Breast epithelium (tissue), 4 donors: ENCODE measurements at regions not wholly inside any gene's neighbourhood (a gene's known extent, or its start where the extent isn't known, plus 50 kb on each side); places are given as distances from the start of the nearest gene placed in this dataset.

Experiments used
- DNase-seq, 2 donors: peaks; one replicate each; pipeline ENCODE4 v3.0.0-alpha.2; 2019; ENCODE audit warnings: low spot score in 2 of 2
- H3K27ac ChIP-seq, 2 donors: fragments of 200-600 bp; sonication (generic) in 1 of 2; one replicate each; pipeline ENCODE4 v1.5.1; 2016 to 2019; ENCODE audit warnings: mild to moderate bottlenecking in 1 of 2
- H3K27me3 ChIP-seq, 2 donors: fragments of 200-600 bp; sonication (generic) in 1 of 2; one replicate each; pipeline versions ENCODE4 v1.5.1 to v1.6.0; 2017 to 2019; ENCODE audit warnings: control low read depth in 1 of 2, mild to moderate bottlenecking in 1 of 2
- H3K36me3 ChIP-seq: fragments of 200-600 bp; one replicate; pipeline ENCODE4 v1.5.1; 2019
- H3K4me1 ChIP-seq, 2 donors: fragments of 200-600 bp; sonication (generic); one replicate each; pipeline ENCODE4 v1.5.1; 2016 to 2019; ENCODE audit warnings: control low read depth in 1 of 2
- H3K4me3 ChIP-seq, 3 donors: fragments of 200-600 bp; sonication (generic); 1 replicate in 2 of 3; 2 replicates in 1 of 3; pipeline ENCODE4 v1.5.1; 2016 to 2019; ENCODE audit warnings: mild to moderate bottlenecking in 3 of 3, moderate library complexity in 2 of 3
- H3K9me3 ChIP-seq, 2 donors: fragments of 200-600 bp; sonication (generic) in 1 of 2; one replicate each; pipeline ENCODE4 v1.5.1; 2016 to 2019; ENCODE audit warnings: control low read depth in 1 of 2
- CTCF ChIP-seq, 3 donors: fragments of 450-650 bp; IDR thresholded peaks; one replicate each; pipeline ENCODE4 v1.5.1; 2016 to 2017; ENCODE audit warnings: antibody characterized with exemption in 3 of 3, mild to moderate bottlenecking in 3 of 3, moderate library complexity in 3 of 3
- POLR2A ChIP-seq: fragments of 450-650 bp; IDR thresholded peaks from one replicate; pipeline ENCODE4 v1.6.1; 2016; ENCODE audit warnings: antibody characterized with exemption, mild to moderate bottlenecking, moderate library complexity
- POLR2AphosphoS5 ChIP-seq, 3 donors: sonication (generic); formaldehyde crosslinking; IDR thresholded peaks; one replicate each; pipeline ENCODE4 v1.6.1; 2017; ENCODE audit warnings: antibody characterized with exemption in 3 of 3
- intact Hi-C: fragments of 100-400 bp; cut with DNase I; formaldehyde crosslinking; loops from one replicate; pipeline ENCODE4 v1.15.1; 2023; ENCODE audit warnings: low total_unique reads

- Histone ChIP-seq H3K36me3 (no peaks in the 10 kb centered on the region), H3K27ac (no peak overlapping the region), H3K27me3 (no peaks in the 10 kb centered on the region), H3K9me3 (peaks cover 0 to 4% of the 10 kb centered on the region in 2 donors), H3K4me1 (no peaks in the 10 kb centered on the region), H3K4me3 (no peak overlapping the region)
- DNase-seq: no peak
- TF ChIP-seq POLR2AphosphoS5 (IDR thresholded peaks at IDR 0.05) (no peak), POLR2A (no peak), CTCF (IDR thresholded peaks at IDR 0.05) (no peak)
- intact Hi-C loops: no loop called here
Measured at GRCh38 chr12:105858981-105859710, 279.6 kb downstream of the NUAK1 start.

GRCh38 chr12:105860561-105861207, 278.1 kb downstream of the NUAK1 start:
- Histone ChIP-seq H3K9me3 (peaks cover 0 to 4% of the 10 kb centered on the region in 2 donors), H3K27ac (no peak overlapping the region), H3K4me3 (no peak overlapping the region), H3K27me3 (no peaks in the 10 kb centered on the region), H3K36me3 (no peaks in the 10 kb centered on the region), H3K4me1 (no peaks in the 10 kb centered on the region)
- no peak for DNase-seq
- intact Hi-C loops: no loop called here
- TF ChIP-seq CTCF (IDR thresholded peaks at IDR 0.05): no peak
- no peak for TF ChIP-seq POLR2AphosphoS5 (IDR thresholded peaks at IDR 0.05)
- no peak for TF ChIP-seq POLR2A

- no peak for DNase-seq
- Histone ChIP-seq H3K27me3 (no peaks in the 10 kb centered on the region), H3K36me3 (no peaks in the 10 kb centered on the region), H3K9me3 (peaks cover 0 to 4% of the 10 kb centered on the region in 2 donors), H3K4me1 (no peaks in the 10 kb centered on the region), H3K4me3 (no peak overlapping the region), H3K27ac (no peak overlapping the region)
- TF ChIP-seq POLR2A (no peak), POLR2AphosphoS5 (IDR thresholded peaks at IDR 0.05) (no peak), CTCF (IDR thresholded peaks at IDR 0.05) (no peak)
- intact Hi-C loops: no loop called here
Measured at GRCh38 chr12:105861227-105861626, 277.5 kb downstream of the NUAK1 start.

- DNase-seq: no peak
- TF ChIP-seq POLR2AphosphoS5 (IDR thresholded peaks at IDR 0.05) (no peak), POLR2A (no peak), CTCF (IDR thresholded peaks at IDR 0.05) (no peak)
- no peak overlapping the region for H3K27ac ChIP-seq
- H3K4me1 ChIP-seq: no peaks in the 10 kb centered on the region
- H3K9me3 ChIP-seq: peaks cover 0 to 4% of the 10 kb centered on the region in 2 donors
- H3K36me3 ChIP-seq: no peaks in the 10 kb centered on the region
- no peak overlapping the region for H3K4me3 ChIP-seq
- no peaks in the 10 kb centered on the region for H3K27me3 ChIP-seq
- intact Hi-C loops: no loop called here
Measured at GRCh38 chr12:105862163-105862821, 276.5 kb downstream of the NUAK1 start.

- no peaks in the 10 kb centered on the region for H3K36me3 ChIP-seq
- H3K27me3 ChIP-seq: no peaks in the 10 kb centered on the region
- H3K4me1 ChIP-seq: no peaks in the 10 kb centered on the region
- no peak for TF ChIP-seq POLR2AphosphoS5 (IDR thresholded peaks at IDR 0.05)
- no peak for TF ChIP-seq POLR2A
- no peak for TF ChIP-seq CTCF (IDR thresholded peaks at IDR 0.05)
- intact Hi-C loops: no loop called here
- no peak for DNase-seq
- no peak overlapping the region for H3K27ac ChIP-seq
- H3K4me3 ChIP-seq: no peak overlapping the region
- peaks cover 0 to 4% of the 10 kb centered on the region in 2 donors for H3K9me3 ChIP-seq
Measured at GRCh38 chr12:105864316-105864715, 274.4 kb downstream of the NUAK1 start.
